ENCODE measurements at regions not wholly inside any gene's neighbourhood (a gene's known extent, or its start where the extent isn't known, plus 50 kb on each side); places are given as distances from the start of the nearest gene placed in this dataset.
"Not testable (repeated sequence)": the region's sequence is repeated elsewhere in the genome, so short reads cannot be mapped to it uniquely, and the experiment has no call there.

GRCh38 chr17:77038884-77039555, 101.7 kb upstream of the SEC14L1 start:
- DNase-seq: no peak

- no peak for DNase-seq
Observed at GRCh38 chr17:77042476-77043231, 98.1 kb upstream of the SEC14L1 start.

- no peak for DNase-seq
Observed at GRCh38 chr17:77045441-77046041, 95.2 kb upstream of the SEC14L1 start.

DNA sequence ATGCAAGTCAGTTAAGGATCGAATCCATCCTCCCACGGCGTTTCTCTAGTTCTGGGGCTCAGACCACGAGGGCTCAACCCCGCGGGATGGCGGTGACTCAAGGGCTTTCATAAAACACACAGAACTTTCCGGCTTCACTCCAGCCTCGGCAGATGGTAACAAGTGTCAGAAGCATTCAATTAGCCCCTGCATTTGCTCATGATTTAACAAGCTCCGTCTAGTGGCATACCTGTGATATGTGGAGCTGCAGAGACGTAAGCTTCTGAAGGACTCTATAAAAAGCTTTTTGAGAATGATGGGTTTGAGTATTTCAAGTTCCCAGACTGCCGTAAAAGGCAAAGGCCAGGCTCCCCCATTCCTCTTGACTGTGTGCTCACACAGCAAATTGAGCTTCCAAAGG, 91.3 kb upstream of the SEC14L1 start:
- DNase-seq: no peak

DNA sequence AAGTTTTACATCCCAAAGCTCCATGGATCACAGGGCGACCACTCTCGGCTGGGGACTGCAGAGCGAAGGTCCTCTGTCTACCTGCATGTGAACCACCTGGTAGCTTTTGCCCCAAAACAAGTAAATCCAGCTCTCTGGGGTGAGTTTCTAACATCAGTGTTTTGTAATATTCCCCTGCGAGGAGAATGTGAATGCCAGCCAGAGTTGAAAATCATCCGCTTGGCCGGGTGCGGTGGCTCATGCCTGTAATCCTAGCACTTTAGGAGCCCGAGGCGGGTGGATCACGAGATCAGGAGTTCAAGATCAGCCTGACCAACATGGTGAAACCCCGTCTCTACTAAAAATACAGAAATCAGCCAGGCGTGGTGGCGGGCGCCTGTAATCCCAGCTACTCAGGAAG, 89.9 kb upstream of the SEC14L1 start:
- DNase-seq: not testable (repeated sequence)

GRCh38 chr17:77054936-77055335, 85.8 kb upstream of the SEC14L1 start:
- DNase-seq: no peak

GRCh38 chr17:77055453-77055852, 85.3 kb upstream of the SEC14L1 start:
- no peak for DNase-seq

DNA sequence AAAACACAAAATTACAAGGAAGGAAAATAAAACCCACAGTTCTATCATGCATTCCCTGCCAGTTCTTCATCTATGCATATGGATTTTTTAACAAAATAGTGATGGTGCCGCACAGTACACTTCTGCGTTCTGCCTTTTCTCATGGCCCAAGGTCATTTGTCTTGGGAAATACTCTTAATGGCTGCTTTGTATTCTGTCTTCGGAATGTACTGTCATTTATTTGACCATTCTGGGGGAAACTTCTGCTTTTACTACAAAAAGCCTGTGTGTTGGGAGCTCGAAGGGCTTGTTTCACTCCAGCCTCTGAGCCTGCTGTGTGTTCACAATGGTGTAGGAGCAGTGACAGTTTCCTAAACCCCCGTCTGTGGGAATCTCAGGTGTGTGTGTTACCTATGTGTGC, 82.8 kb upstream of the SEC14L1 start:
- no peak for DNase-seq

- DNase-seq: no peak
Observed at GRCh38 chr17:77061669-77062068, 79.1 kb upstream of the SEC14L1 start.

DNA sequence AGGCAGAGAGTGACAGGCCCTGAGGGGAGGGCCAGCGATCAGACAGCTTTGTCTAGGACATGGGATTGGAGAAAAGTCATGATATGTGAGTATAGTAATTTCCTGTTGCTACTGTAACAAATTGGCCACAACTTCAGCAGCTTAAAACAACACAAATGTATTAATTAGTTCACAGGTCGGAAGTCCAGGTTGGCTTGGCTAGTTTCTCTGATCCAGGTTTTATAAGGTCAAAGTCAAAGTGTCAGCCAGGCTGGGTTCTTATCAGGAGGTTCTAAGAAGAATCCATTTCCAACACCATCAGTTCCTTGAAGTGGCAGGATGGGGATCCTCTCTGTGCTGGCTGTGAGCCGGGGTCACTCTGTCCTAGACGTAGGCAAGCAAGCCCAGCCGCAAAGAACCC, 76.2 kb upstream of the SEC14L1 start:
- no peak for DNase-seq

GRCh38 chr17:77066165-77066564, 74.6 kb upstream of the SEC14L1 start:
- DNase-seq: no peak

GRCh38 chr17:77066726-77067409, 73.9 kb upstream of the SEC14L1 start:
- DNase-seq: peak; percentile 53

DNA sequence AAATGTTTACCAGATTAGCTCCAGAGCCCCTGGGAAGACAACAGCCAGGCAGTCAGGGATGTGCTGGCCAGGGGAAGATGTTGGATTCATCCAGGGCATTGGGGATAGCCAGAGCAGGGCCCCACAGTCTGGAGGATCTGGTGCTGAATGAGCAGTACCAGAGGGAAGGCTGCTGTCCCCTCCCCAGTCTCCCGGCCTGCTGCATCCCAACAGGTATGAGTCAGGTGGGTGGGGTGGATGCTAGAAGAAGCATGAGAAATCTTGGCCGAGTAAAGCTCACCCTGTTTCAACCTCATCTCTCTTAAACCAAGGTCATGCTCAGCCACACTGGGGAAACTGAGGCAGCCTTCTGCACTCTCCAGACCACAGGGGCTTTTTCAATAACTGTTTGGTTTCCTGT, 71.9 kb upstream of the SEC14L1 start:
- no peak for DNase-seq

DNA sequence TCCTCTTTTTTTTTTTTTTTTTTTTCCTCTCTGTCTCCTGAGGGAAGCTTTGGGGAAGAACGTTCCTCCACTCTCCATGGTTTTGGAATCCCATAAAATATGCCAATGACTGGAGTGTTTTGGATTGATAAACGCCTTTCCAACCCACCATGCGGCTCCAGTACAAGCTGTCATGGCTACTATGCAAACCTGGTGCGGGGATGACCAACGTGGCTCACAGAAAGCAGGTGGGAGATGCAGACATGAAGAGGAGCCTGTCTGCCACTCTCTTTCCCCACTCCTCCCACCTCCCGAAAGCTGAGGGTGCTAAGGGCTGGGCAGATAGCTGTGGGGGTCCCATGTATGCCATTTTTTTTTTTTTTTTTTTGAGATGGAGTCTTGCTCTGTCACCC, 69.9 kb upstream of the SEC14L1 start:
- DNase-seq: no peak

- no peak for DNase-seq
Observed at GRCh38 chr17:77071925-77072490, 68.8 kb upstream of the SEC14L1 start.

GRCh38 chr17:77072670-77073069, 68.1 kb upstream of the SEC14L1 start:
- DNase-seq: no peak

DNA sequence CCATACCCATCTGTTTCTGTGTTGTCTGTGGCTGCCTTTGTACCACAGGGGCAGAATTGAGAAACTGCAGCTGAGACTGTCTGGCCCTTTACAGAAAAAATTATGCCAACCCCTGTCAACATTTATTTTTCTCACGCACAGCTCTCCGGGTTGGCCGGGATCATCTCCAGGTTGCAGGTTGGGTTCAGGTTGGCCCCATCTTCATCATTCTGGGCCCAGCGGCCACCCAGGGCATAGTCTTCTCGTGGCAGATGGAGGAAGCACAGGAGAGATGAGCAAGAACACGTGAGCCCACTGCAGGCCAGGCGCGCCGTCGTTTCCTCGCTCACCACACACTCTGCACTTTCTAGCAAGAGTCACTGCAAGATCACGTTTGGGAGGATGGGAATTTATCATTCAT, 66.1 kb upstream of the SEC14L1 start:
- no peak for DNase-seq

DNA sequence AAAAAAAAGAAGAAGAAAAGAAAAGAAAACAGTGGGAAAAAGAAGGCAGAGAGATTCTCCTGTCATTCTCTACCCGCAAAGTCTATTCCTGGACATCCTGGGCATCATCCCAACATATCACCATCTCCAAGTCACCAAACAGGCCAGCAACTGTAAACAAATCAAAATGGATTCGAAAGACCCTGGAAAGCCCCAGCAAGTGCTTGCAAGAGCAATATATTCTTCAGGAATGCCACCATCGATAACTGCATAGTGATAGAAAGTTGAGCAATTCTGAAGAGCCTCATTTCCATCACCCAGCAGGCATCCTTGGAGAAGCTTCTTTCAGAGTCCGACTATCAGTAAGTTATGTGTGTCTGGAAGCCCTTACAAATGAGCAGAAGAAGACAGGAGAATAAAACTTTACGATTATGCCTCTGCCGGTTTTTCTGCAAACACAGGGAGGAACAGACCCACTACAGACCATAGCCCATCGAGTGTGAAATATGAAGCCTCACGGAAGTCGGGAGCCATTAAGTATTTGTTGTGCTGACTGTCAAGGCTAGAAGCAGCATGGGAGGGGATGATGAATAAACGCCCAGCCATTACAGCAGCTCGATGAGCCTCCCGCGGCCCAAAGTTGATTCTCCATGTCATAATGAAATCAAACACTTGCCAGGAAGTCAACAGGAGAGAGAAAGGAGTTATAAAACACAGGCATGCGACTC, 64.5 kb upstream of the SEC14L1 start:
- DNase-seq: no peak

- no peak for DNase-seq
Observed at GRCh38 chr17:77083531-77083930, 57.2 kb upstream of the SEC14L1 start.

DNA sequence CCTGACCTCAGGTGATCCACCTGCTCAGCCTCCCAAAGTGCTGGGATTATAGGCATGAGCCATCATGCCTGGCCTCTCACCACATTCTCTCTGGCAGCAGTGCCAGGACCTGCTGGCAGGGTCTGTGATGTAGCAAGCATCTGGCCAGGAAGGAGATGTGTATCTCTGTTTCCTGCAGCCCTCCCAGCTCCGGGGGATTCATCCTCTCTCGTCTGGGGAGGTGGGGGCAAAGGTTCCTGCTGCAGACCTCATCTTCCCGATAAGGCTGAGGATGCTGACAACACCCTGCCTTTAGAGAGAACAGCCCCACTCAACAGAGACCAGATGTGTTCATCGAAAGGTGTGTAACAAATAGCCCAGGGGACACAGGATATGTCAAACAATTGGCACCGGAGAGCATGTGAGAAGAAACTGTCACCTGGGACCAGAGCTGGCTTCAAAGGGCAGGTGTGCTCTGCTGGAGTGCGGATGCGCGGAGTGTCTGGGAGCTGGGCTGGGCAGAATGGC, 54.8 kb upstream of the SEC14L1 start:
- DNase-seq: no peak

GRCh38 chr17:77086433-77087010, 54.2 kb upstream of the SEC14L1 start:
- DNase-seq: peak; percentile 85
